Endothelial cell of umbilical vein (primary cell): ENCODE measurements at regions not wholly inside any gene's neighbourhood (a gene's known extent, or its start where the extent isn't known, plus 50 kb on each side); places are given as distances from the start of the nearest gene placed in this dataset.

Source experiments
- BruUV-seq: library from RNA; stranded (reverse); fragments of 400-500 nt; replicated peaks from 2 replicates; lab custom pipeline; 2021; lab: Mats Ljungman, UMichigan
- CTCF ChIA-PET: fragments of 300-600, 350-600 bp; sonication (Branson Sonifier 250); formaldehyde crosslinking; loops from one replicate; lab custom pipeline; 2021; ENCODE audit warnings: antibody characterized with exemption, inconsistent platforms; lab: Charles Lee
- POLR2A ChIA-PET: fragments of 300-600, 350-600 bp; sonication (Branson Sonifier 250); formaldehyde crosslinking; loops from one replicate; lab custom pipeline; 2021; ENCODE audit warnings: antibody characterized with exemption, inconsistent platforms; lab: Charles Lee
- DNase-seq: peaks from one replicate; pipeline ENCODE4 v3.0.0-alpha.2; 2011; ENCODE audit warnings: low read depth, low spot score
- FAIRE-seq: peaks from 2 replicates; lab custom pipeline; 2011; peaks lifted over from hg19 to GRCh38; lab: Jason Lieb, UNC
- H2AFZ ChIP-seq: 2 replicates; pipeline ENCODE4 v1.6.0; 2012; ENCODE audit warnings: low read depth, low read length, control low read depth, inconsistent platforms
- H3K27ac ChIP-seq: 2 replicates; pipeline ENCODE4 v1.5.1; 2011; ENCODE audit warnings: low read depth, mild to moderate bottlenecking, control low read depth, low read length, moderate library complexity; ENCODE audit not compliant: insufficient read depth
- H3K27me3 ChIP-seq, 2 experiments: 2 replicates each; pipeline versions ENCODE4 v1.6.0 to v1.6.1; 2011; ENCODE audit warnings: low read length in 2 of 2, mixed read lengths in 1 of 2; ENCODE audit not compliant: control insufficient read depth in 2 of 2, insufficient read depth in 2 of 2
- H3K36me3 ChIP-seq, 2 experiments: 2 replicates in 1 of 2; 3 replicates in 1 of 2; pipeline ENCODE4 v1.5.1; 2011; ENCODE audit warnings: low read length in 2 of 2, mild to moderate bottlenecking in 1 of 2, moderate library complexity in 1 of 2; ENCODE audit not compliant: control insufficient read depth in 2 of 2, insufficient read depth in 2 of 2; ENCODE audit errors: extremely low read depth in 1 of 2
- H3K4me1 ChIP-seq: 3 replicates; pipeline ENCODE4 v1.5.1; 2011; ENCODE audit warnings: mild to moderate bottlenecking, low read length; ENCODE audit not compliant: control insufficient read depth, insufficient read depth; ENCODE audit errors: extremely low read depth
- H3K4me2 ChIP-seq: 2 replicates; pipeline ENCODE4 v1.6.1; 2011; ENCODE audit warnings: low read length, control low read depth, mixed read lengths; ENCODE audit not compliant: insufficient read depth
- H3K4me3 ChIP-seq, 3 experiments: fragments of 200-600 bp in 1 of 3; sonication (generic), shearing (Covaris generic) in 1 of 3; replicated peaks in 1 of 3; 2 replicates each; pipeline ENCODE4 v1.5.1; 2011 to 2016; ENCODE audit warnings: control low read depth in 3 of 3, low read length in 3 of 3, mild to moderate bottlenecking in 2 of 3, inconsistent platforms in 1 of 3, low read depth in 1 of 3, moderate library complexity in 1 of 3; ENCODE audit not compliant: insufficient read depth in 1 of 3
- H3K79me2 ChIP-seq: 2 replicates; pipeline ENCODE4 v1.6.0; 2012; ENCODE audit warnings: low read length, inconsistent platforms; ENCODE audit not compliant: control insufficient read depth, insufficient read depth
- H3K9ac ChIP-seq: replicated peaks from 2 replicates; pipeline ENCODE3; 2011; ENCODE audit warnings: low read length, control low read depth; ENCODE audit not compliant: insufficient read depth; ENCODE audit errors: extremely low read depth
- H3K9me1 ChIP-seq: replicated peaks from 3 replicates; pipeline ENCODE4 v1.6.0; 2011; ENCODE audit warnings: mild to moderate bottlenecking, low read length; ENCODE audit not compliant: control insufficient read depth, insufficient read depth; ENCODE audit errors: extremely low read depth
- H3K9me3 ChIP-seq: replicated peaks from 2 replicates; pipeline ENCODE4 v1.5.1; 2012; ENCODE audit warnings: low read length, inconsistent platforms; ENCODE audit not compliant: control insufficient read depth, insufficient read depth
- H4K20me1 ChIP-seq: replicated peaks from 2 replicates; pipeline ENCODE3; 2011; ENCODE audit warnings: mild to moderate bottlenecking, low read length; ENCODE audit not compliant: control insufficient read depth, insufficient read depth; ENCODE audit errors: extremely low read depth
- FOS ChIP-seq: IDR thresholded peaks from 2 replicates; pipeline ENCODE4 v1.6.1; 2011; ENCODE audit warnings: mild to moderate bottlenecking, low read length, moderate library complexity, borderline replicate concordance; ENCODE audit not compliant: insufficient read depth
- GATA2 ChIP-seq: IDR thresholded peaks from 2 replicates; pipeline ENCODE4 v1.7.0; 2011; ENCODE audit warnings: low read depth, mild to moderate bottlenecking, moderate library complexity, mixed read lengths, low read length; ENCODE audit not compliant: insufficient read length, insufficient read depth
- JUN ChIP-seq: IDR thresholded peaks from 2 replicates; pipeline ENCODE4 v1.6.1; 2011; ENCODE audit warnings: borderline replicate concordance, low read depth; ENCODE audit not compliant: insufficient read length, insufficient read depth
- MYC ChIP-seq: IDR thresholded peaks from one replicate; pipeline ENCODE4 v1.6.1; 2011; ENCODE audit warnings: mild to moderate bottlenecking, low read depth, low read length
- POLR2A ChIP-seq: IDR thresholded peaks from 2 replicates; pipeline ENCODE4 v1.6.1; 2012; ENCODE audit warnings: low read depth, mild to moderate bottlenecking, control low read depth, low read length
- dilution Hi-C: fragments of 300-500 bp; cut with MboI; formaldehyde crosslinking; loops from one replicate; pipeline ENCODE4 v1.15.0; 2019; ENCODE audit warnings: low sequenced_read_pairs; ENCODE audit not compliant: extremely low pct_ligation_motif_present
- intact Hi-C: fragments of 100-400 bp; cut with micrococcal nuclease; formaldehyde crosslinking; loops from one replicate; pipeline ENCODE4 v1.10.0; 2022
- TF ChIP-seq, protein P1 (sequence below), 2 donors: IDR thresholded peaks; 1 replicate in 1 of 2; 2 replicates in 1 of 2; pipeline ENCODE4 v1.5.1; 2011; ENCODE audit warnings: low read length in 2 of 2, mild to moderate bottlenecking in 2 of 2, moderate library complexity in 2 of 2, control low read depth in 1 of 2, inconsistent platforms in 1 of 2, low read depth in 1 of 2; ENCODE audit not compliant: insufficient read depth in 1 of 2; ENCODE audit errors: extremely low read depth in 1 of 2
- TF ChIP-seq, protein P2 (sequence below): IDR thresholded peaks from 2 replicates; pipeline ENCODE4 v1.6.1; 2011; ENCODE audit not compliant: insufficient read depth, insufficient read length

DNA sequence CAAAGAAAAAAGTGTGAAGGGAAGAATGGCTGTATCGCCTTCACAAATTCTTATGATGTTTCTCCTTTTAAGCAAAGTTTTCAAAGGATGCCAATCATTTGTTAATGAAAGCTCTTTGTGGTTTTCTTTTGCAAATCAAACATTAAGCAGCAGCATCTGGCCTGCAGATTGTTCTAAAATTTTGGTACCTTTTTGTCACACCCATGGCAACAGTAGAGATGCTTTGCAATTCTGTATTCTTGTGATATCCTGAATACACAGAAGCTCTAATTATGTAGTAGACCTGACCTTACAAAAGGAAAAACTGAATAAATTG lies 79.8 kb downstream of the CDO1 start:
- H3K9me3 ChIP-seq, result no peaks in the 10 kb centered on the region
- no peaks in the 10 kb centered on the region for H3K36me3 ChIP-seq
- no peak overlapping the region for H3K27ac ChIP-seq
- H4K20me1 ChIP-seq, result no peaks in the 10 kb centered on the region
- H2AFZ ChIP-seq, result no peak overlapping the region
- no peaks in the 10 kb centered on the region for H3K9me1 ChIP-seq
- no peak for DNase-seq
- H3K79me2 ChIP-seq, result no peaks in the 10 kb centered on the region
- intact Hi-C loops (no loop called here), dilution Hi-C loops (no loop called here)
- no TSS peak for BruUV-seq
- CTCF ChIA-PET, result no interaction called here
- FAIRE-seq, result no peak
- no peak overlapping the region for H3K9ac ChIP-seq
- H3K4me1 ChIP-seq, result no peaks in the 10 kb centered on the region
- POLR2A ChIA-PET, result no interaction called here
- TF ChIP-seq GATA2, result no peak
- H3K4me2 ChIP-seq, result no peak overlapping the region
- H3K27me3 ChIP-seq, result peaks cover 6 to 10% of the 10 kb centered on the region in 2 experiments
- no peak overlapping the region for H3K4me3 ChIP-seq

GRCh38 chr5:115736004-115736689 lies 80.3 kb downstream of the CDO1 start:
- Histone ChIP-seq H3K27me3 (peaks cover 6 to 10% of the 10 kb centered on the region in 2 experiments), H2AFZ (no peak overlapping the region), H3K4me2 (no peak overlapping the region), H3K9ac (no peak overlapping the region), H4K20me1 (no peaks in the 10 kb centered on the region), H3K9me1 (no peaks in the 10 kb centered on the region), H3K9me3 (no peaks in the 10 kb centered on the region), H3K36me3 (no peaks in the 10 kb centered on the region), H3K4me1 (no peaks in the 10 kb centered on the region), H3K4me3 (no peak overlapping the region), H3K27ac (no peak overlapping the region), H3K79me2 (no peaks in the 10 kb centered on the region)
- intact Hi-C loops, result no loop called here
- ChIA-PET CTCF (interaction anchor here (0.7 kb wide), 1 partner anchor 95 kb away, joined by 3 read pairs; no protein-coding TSS in a partner anchor), POLR2A (no interaction called here)
- DNase-seq (no peak), FAIRE-seq (no peak)
- TF ChIP-seq POLR2A, result no peak
- no peak for TF ChIP-seq GATA2
- TF ChIP-seq JUN, result no peak
- TF ChIP-seq FOS, result no peak
- no peak for TF ChIP-seq MYC
- TF ChIP-seq, protein P1, sequence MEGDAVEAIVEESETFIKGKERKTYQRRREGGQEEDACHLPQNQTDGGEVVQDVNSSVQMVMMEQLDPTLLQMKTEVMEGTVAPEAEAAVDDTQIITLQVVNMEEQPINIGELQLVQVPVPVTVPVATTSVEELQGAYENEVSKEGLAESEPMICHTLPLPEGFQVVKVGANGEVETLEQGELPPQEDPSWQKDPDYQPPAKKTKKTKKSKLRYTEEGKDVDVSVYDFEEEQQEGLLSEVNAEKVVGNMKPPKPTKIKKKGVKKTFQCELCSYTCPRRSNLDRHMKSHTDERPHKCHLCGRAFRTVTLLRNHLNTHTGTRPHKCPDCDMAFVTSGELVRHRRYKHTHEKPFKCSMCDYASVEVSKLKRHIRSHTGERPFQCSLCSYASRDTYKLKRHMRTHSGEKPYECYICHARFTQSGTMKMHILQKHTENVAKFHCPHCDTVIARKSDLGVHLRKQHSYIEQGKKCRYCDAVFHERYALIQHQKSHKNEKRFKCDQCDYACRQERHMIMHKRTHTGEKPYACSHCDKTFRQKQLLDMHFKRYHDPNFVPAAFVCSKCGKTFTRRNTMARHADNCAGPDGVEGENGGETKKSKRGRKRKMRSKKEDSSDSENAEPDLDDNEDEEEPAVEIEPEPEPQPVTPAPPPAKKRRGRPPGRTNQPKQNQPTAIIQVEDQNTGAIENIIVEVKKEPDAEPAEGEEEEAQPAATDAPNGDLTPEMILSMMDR (IDR thresholded peaks at IDR 0.05; ENCODE audit: extremely low read depth in 1 of 2, insufficient read depth in 1 of 2, low read depth in 1 of 2, low read length in 2 of 2), result no peak
- TF ChIP-seq, protein P2, sequence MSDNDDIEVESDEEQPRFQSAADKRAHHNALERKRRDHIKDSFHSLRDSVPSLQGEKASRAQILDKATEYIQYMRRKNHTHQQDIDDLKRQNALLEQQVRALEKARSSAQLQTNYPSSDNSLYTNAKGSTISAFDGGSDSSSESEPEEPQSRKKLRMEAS, result no peak
- BruUV-seq, result no TSS peak
- dilution Hi-C loops, result no loop called here
